Liver (tissue), 8 donors: ENCODE measurements at regions not wholly inside any gene's neighbourhood (a gene's known extent, or its start where the extent isn't known, plus 50 kb on each side); places are given as distances from the start of the nearest gene placed in this dataset.

ENCODE experiments used
- DNase-seq: peaks from one replicate; pipeline ENCODE4 v3.0.0-alpha.2; 2017; ENCODE audit warnings: low spot score
- H3K27ac ChIP-seq, 2 donors: one replicate each; pipeline ENCODE4 v1.7.0; 2013; ENCODE audit warnings: inconsistent platforms in 2 of 2, low read length in 2 of 2, control low read depth in 1 of 2, low read depth in 1 of 2, mild to moderate bottlenecking in 1 of 2
- H3K27me3 ChIP-seq, 4 donors: one replicate each; pipeline versions ENCODE4 v1.6.1 to v1.7.0; 2013; ENCODE audit warnings: low read length in 3 of 4, inconsistent platforms in 1 of 4, mild to moderate bottlenecking in 1 of 4, moderate library complexity in 1 of 4; ENCODE audit not compliant: control insufficient read depth in 4 of 4, insufficient read depth in 4 of 4
- H3K36me3 ChIP-seq, 4 donors: one replicate each; pipeline versions ENCODE4 v1.6.1 to v1.7.0; 2013; ENCODE audit warnings: low read length in 3 of 4, mild to moderate bottlenecking in 3 of 4, low read depth in 1 of 4, moderate library complexity in 1 of 4; ENCODE audit not compliant: control insufficient read depth in 4 of 4, insufficient read depth in 3 of 4
- H3K4me1 ChIP-seq, 4 donors: one replicate each; pipeline versions ENCODE4 v1.6.1 to v1.7.0; 2013; ENCODE audit warnings: low read length in 3 of 4, mild to moderate bottlenecking in 3 of 4, moderate library complexity in 1 of 4; ENCODE audit not compliant: control insufficient read depth in 4 of 4, insufficient read depth in 4 of 4
- H3K4me3 ChIP-seq, 3 donors: one replicate each; pipeline versions ENCODE4 v1.6.1 to v1.7.0; 2013; ENCODE audit warnings: low read length in 3 of 3, control low read depth in 1 of 3, low read depth in 1 of 3, mild to moderate bottlenecking in 1 of 3
- H3K9ac ChIP-seq, 2 donors: one replicate each; pipeline ENCODE4 v1.7.0; 2013; ENCODE audit warnings: low read length in 2 of 2, mild to moderate bottlenecking in 2 of 2, moderate library complexity in 2 of 2, control low read depth in 1 of 2, low read depth in 1 of 2
- H3K9me3 ChIP-seq, 4 donors: one replicate each; pipeline versions ENCODE4 v1.6.1 to v1.7.0; 2013; ENCODE audit warnings: low read length in 3 of 4; ENCODE audit not compliant: control insufficient read depth in 4 of 4
- ATF3 ChIP-seq: IDR thresholded peaks from 2 replicates; pipeline ENCODE4 v1.6.1; 2016; ENCODE audit warnings: antibody characterized with exemption
- CTCF ChIP-seq: fragments of 150-350 bp; IDR thresholded peaks from 2 replicates; pipeline ENCODE4 v1.5.1; 2017; ENCODE audit warnings: improper control_type of control experiment, low read depth, low read length; ENCODE audit not compliant: missing input control
- FOXA1 ChIP-seq: IDR thresholded peaks from 2 replicates; pipeline ENCODE4 v1.6.1; 2016; ENCODE audit warnings: antibody characterized with exemption
- FOXA2 ChIP-seq: IDR thresholded peaks from 2 replicates; pipeline ENCODE4 v1.6.1; 2016; ENCODE audit warnings: antibody characterized with exemption
- GABPA ChIP-seq, 2 donors: IDR thresholded peaks in 1 of 2; conservative IDR thresholded peaks in 1 of 2; 2 replicates each; pipeline ENCODE4 v1.6.1; 2016; ENCODE audit warnings: antibody characterized with exemption in 2 of 2, mild to moderate bottlenecking in 1 of 2, moderate library complexity in 1 of 2
- HNF4A ChIP-seq, 2 donors: conservative IDR thresholded peaks; 2 replicates each; pipeline ENCODE4 v1.6.1; 2016; ENCODE audit warnings: antibody characterized with exemption in 2 of 2, mild to moderate bottlenecking in 2 of 2
- HNF4G ChIP-seq: IDR thresholded peaks from 2 replicates; pipeline ENCODE4 v1.6.1; 2016; ENCODE audit warnings: antibody characterized with exemption
- JUND ChIP-seq, 2 donors: IDR thresholded peaks; 2 replicates each; pipeline ENCODE4 v1.6.1; 2016; ENCODE audit warnings: antibody characterized with exemption in 2 of 2
- MAX ChIP-seq: IDR thresholded peaks from 2 replicates; pipeline ENCODE4 v1.6.1; 2016; ENCODE audit warnings: antibody characterized with exemption
- NR2F2 ChIP-seq: IDR thresholded peaks from 2 replicates; pipeline ENCODE4 v1.6.1; 2016; ENCODE audit warnings: antibody characterized with exemption
- RAD21 ChIP-seq, 2 donors: IDR thresholded peaks; 2 replicates each; pipeline ENCODE4 v1.6.1; 2016; ENCODE audit warnings: antibody characterized with exemption in 2 of 2, mild to moderate bottlenecking in 2 of 2
- SP1 ChIP-seq: IDR thresholded peaks from 2 replicates; pipeline ENCODE4 v1.6.1; 2018; ENCODE audit warnings: antibody characterized with exemption, mild to moderate bottlenecking
- TAF1 ChIP-seq: conservative IDR thresholded peaks from 2 replicates; pipeline ENCODE4 v1.6.1; 2016; ENCODE audit warnings: antibody characterized with exemption, mild to moderate bottlenecking
- YY1 ChIP-seq: IDR thresholded peaks from 2 replicates; pipeline ENCODE4 v1.6.1; 2016; ENCODE audit warnings: antibody characterized with exemption, mild to moderate bottlenecking
- ZBTB33 ChIP-seq: IDR thresholded peaks from 2 replicates; pipeline ENCODE4 v1.6.1; 2016; ENCODE audit warnings: antibody characterized with exemption
- WGBS: extraction: QIAGEN DNeasy Blood & Tissue Kit; methylation state at CpG from one replicate; pipeline ENCODE4 v1.1.7; 2013; 5-methylcytosine and 5-hydroxymethylcytosine counted together
- donor health status: healthy.
- donor health status: healthy.
- donor health status: healthy.
- donor health status: healthy.
- donor health status: healthy.

- H3K9me3 ChIP-seq = no peaks in the 10 kb centered on the region
- H3K4me3 ChIP-seq = no peak overlapping the region
- no peak overlapping the region for H3K27ac ChIP-seq
- no peak for DNase-seq
- no peaks in the 10 kb centered on the region for H3K27me3 ChIP-seq
- no peak overlapping the region for H3K9ac ChIP-seq
- H3K4me1 ChIP-seq = no peaks in the 10 kb centered on the region
- no peaks in the 10 kb centered on the region for H3K36me3 ChIP-seq
- 35% methylated on average over 3 of the region's 3 CpGs for WGBS
- no peak for TF ChIP-seq GABPA (IDR thresholded peaks at IDR 0.05 in 1 of 2, conservative IDR thresholded peaks at IDR 0.05 in 1 of 2)
- no peak for TF ChIP-seq FOXA2
- TF ChIP-seq MAX = no peak
- no peak for TF ChIP-seq YY1
- TF ChIP-seq JUND (IDR thresholded peaks at IDR 0.05) = no peak
- TF ChIP-seq TAF1 = no peak
- no peak for TF ChIP-seq ZBTB33
- TF ChIP-seq FOXA1 = no peak
- no peak for TF ChIP-seq CTCF
- no peak for TF ChIP-seq RAD21 (IDR thresholded peaks at IDR 0.05)
Observed at GRCh38 chr5:34447424-34447823, 208.7 kb upstream of the RAI14 start.

- no peak overlapping the region for H3K27ac ChIP-seq
- no peak for DNase-seq
- TF ChIP-seq GABPA (IDR thresholded peaks at IDR 0.05 in 1 of 2, conservative IDR thresholded peaks at IDR 0.05 in 1 of 2) = no peak
- no peak for TF ChIP-seq RAD21 (IDR thresholded peaks at IDR 0.05)
- TF ChIP-seq HNF4A (conservative IDR thresholded peaks at IDR 0.05) = no peak
- no peak for TF ChIP-seq MAX
- no peak for TF ChIP-seq JUND (IDR thresholded peaks at IDR 0.05)
- TF ChIP-seq FOXA1 = no peak
- TF ChIP-seq NR2F2 = no peak
- TF ChIP-seq ZBTB33 = no peak
- no peak for TF ChIP-seq SP1
- TF ChIP-seq HNF4G = no peak
- no peak for TF ChIP-seq ATF3
- no peak for TF ChIP-seq CTCF
- TF ChIP-seq TAF1 = no peak
- no peaks in the 10 kb centered on the region for H3K36me3 ChIP-seq
- H3K27me3 ChIP-seq = no peaks in the 10 kb centered on the region
- H3K9me3 ChIP-seq = no peaks in the 10 kb centered on the region
- WGBS = 89% methylated on average over 3 of the region's 3 CpGs
- H3K4me1 ChIP-seq = no peaks in the 10 kb centered on the region
- H3K9ac ChIP-seq = no peak overlapping the region
- H3K4me3 ChIP-seq = no peak overlapping the region
Observed at GRCh38 chr5:34449639-34450038, 206.5 kb upstream of the RAI14 start.
